Kidney (tissue), 13 donors: ENCODE measurements at regions not wholly inside any gene's neighbourhood (a gene's known extent, or its start where the extent isn't known, plus 50 kb on each side); places are given as distances from the start of the nearest gene placed in this dataset.

ENCODE experiments used
- DNase-seq, 5 donors: peaks; one replicate each; pipeline ENCODE4 v3.0.0-alpha.2; 2013 to 2020
- FAIRE-seq: peaks from 2 replicates; lab custom pipeline; 2012; peaks lifted over from hg19 to GRCh38; lab: Jason Lieb, UNC
- H3K27ac ChIP-seq, 2 donors: one replicate each; pipeline ENCODE4 v1.7.0; 2013; ENCODE audit warnings: low read depth in 2 of 2, low read length in 2 of 2, inconsistent platforms in 1 of 2
- H3K27me3 ChIP-seq: one replicate; pipeline ENCODE4 v1.7.1; 2013; ENCODE audit warnings: low read length, inconsistent platforms; ENCODE audit not compliant: control insufficient read depth, insufficient read depth
- H3K36me3 ChIP-seq, 3 donors: one replicate each; pipeline versions ENCODE4 v1.7.0 to v1.7.1; 2013; ENCODE audit warnings: low read length in 3 of 3, control low read depth in 1 of 3, inconsistent platforms in 1 of 3; ENCODE audit not compliant: insufficient read depth in 3 of 3, control insufficient read depth in 2 of 3
- H3K4me1 ChIP-seq, 3 donors: one replicate each; pipeline versions ENCODE4 v1.7.0 to v1.7.1; 2013; ENCODE audit warnings: low read length in 3 of 3, inconsistent platforms in 1 of 3, low read depth in 1 of 3; ENCODE audit not compliant: control insufficient read depth in 2 of 3, insufficient read depth in 2 of 3
- H3K4me3 ChIP-seq, 3 donors: one replicate each; pipeline versions ENCODE4 v1.7.0 to v1.8.1; 2013; ENCODE audit warnings: low read length in 3 of 3, control low read depth in 1 of 3, inconsistent platforms in 1 of 3
- H3K9ac ChIP-seq, 3 donors: one replicate each; pipeline versions ENCODE4 v1.7.0 to v1.7.1; 2013; ENCODE audit warnings: low read length in 3 of 3, control low read depth in 1 of 3, inconsistent platforms in 1 of 3
- H3K9me3 ChIP-seq, 3 donors: one replicate each; pipeline versions ENCODE4 v1.7.0 to v1.7.1; 2013; ENCODE audit warnings: low read length in 3 of 3, control low read depth in 1 of 3, inconsistent platforms in 1 of 3; ENCODE audit not compliant: control insufficient read depth in 2 of 3, insufficient read depth in 1 of 3
- CTCF ChIP-seq: IDR thresholded peaks from 3 replicates; pipeline ENCODE4 v1.5.1; 2012; ENCODE audit warnings: mild to moderate bottlenecking, moderate library complexity, borderline replicate concordance; ENCODE audit not compliant: insufficient read depth; ENCODE audit errors: extremely low read depth
- intact Hi-C: fragments of 100-400 bp; cut with DNase I; formaldehyde crosslinking; loops from one replicate; pipeline ENCODE4 v1.11.1; 2022
- donor health status: control.
- donor health status: control.
- donor health status: control.
- donor health status: control.
- donor health status: control.
- donor health status: DM: yes; HTN: yes; CAD: no.
- donor health status: Normal renal cell carcinoma (clear cell type).

- Histone ChIP-seq H3K9ac (no peak overlapping the region), H3K4me3 (no peak overlapping the region), H3K27ac (no peak overlapping the region), H3K9me3 (no peaks in the 10 kb centered on the region), H3K27me3 (no peaks in the 10 kb centered on the region), H3K36me3 (no peaks in the 10 kb centered on the region), H3K4me1 (peaks cover 0 to 5% (median 4%) of the 10 kb centered on the region in 3 donors)
- intact Hi-C loops: no loop called here
- DNase-seq: no peak
- TF ChIP-seq CTCF: no peak
- FAIRE-seq: no peak
Measured at GRCh38 chr11:128301756-128302155, 285.6 kb downstream of the ETS1 start.

GRCh38 chr11:128300785-128301184 lies 286.6 kb downstream of the ETS1 start:
- H3K27ac ChIP-seq: no peak overlapping the region
- DNase-seq (no peak), FAIRE-seq (no peak)
- no peaks in the 10 kb centered on the region for H3K36me3 ChIP-seq
- no peaks in the 10 kb centered on the region for H3K9me3 ChIP-seq
- intact Hi-C loops: no loop called here
- H3K4me1 ChIP-seq: peaks cover 0 to 5% (median 4%) of the 10 kb centered on the region in 3 donors
- no peak for TF ChIP-seq CTCF
- no peaks in the 10 kb centered on the region for H3K27me3 ChIP-seq
- no peak overlapping the region for H3K4me3 ChIP-seq
- H3K9ac ChIP-seq: no peak overlapping the region

GRCh38 chr11:128299132-128299726 lies 288.1 kb downstream of the ETS1 start:
- no peak for TF ChIP-seq CTCF
- no peak overlapping the region for H3K27ac ChIP-seq
- no peaks in the 10 kb centered on the region for H3K36me3 ChIP-seq
- FAIRE-seq (no peak), DNase-seq (peak in 2 of 5 donors; percentile 54)
- intact Hi-C loops: no loop called here
- H3K4me1 ChIP-seq: peaks cover 0 to 5% (median 4%) of the 10 kb centered on the region in 3 donors
- no peaks in the 10 kb centered on the region for H3K9me3 ChIP-seq
- no peak overlapping the region for H3K9ac ChIP-seq
- H3K27me3 ChIP-seq: no peaks in the 10 kb centered on the region
- H3K4me3 ChIP-seq: no peak overlapping the region

GRCh38 chr11:128298271-128298670 lies 289.1 kb downstream of the ETS1 start:
- DNase-seq (no peak), FAIRE-seq (no peak)
- Histone ChIP-seq H3K9ac (no peak overlapping the region), H3K27me3 (no peaks in the 10 kb centered on the region), H3K4me3 (no peak overlapping the region), H3K36me3 (no peaks in the 10 kb centered on the region), H3K9me3 (no peaks in the 10 kb centered on the region), H3K4me1 (peaks cover 0 to 5% (median 4%) of the 10 kb centered on the region in 3 donors), H3K27ac (no peak overlapping the region)
- no peak for TF ChIP-seq CTCF
- intact Hi-C loops: no loop called here
